ENCODE measurements at regions not wholly inside any gene's neighbourhood (a gene's known extent, or its start where the extent isn't known, plus 50 kb on each side); places are given as distances from the start of the nearest gene placed in this dataset.

DNA sequence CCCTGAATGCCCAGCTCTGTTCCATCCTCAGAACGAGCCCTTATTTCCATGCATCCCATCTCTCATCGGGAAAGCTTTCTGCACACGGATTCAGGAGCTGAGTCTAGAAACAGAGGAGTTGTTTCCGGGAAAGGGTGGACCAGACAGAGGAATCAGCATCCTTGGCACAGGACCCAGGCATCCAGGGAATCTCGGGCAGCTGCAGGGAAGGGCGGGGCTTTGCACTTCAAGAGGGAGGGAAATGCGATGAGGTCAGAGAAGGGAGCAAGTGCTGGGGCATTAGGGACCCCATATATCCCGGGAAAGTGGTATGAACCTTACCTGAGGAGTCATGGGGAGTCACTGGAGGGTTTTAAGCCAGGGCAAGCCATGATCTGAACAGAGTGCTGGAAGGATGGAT is 68.5 kb downstream of the NPTX2 start:
- no peak overlapping the region for H2AFZ ChIP-seq (ENCODE audit: low read depth, low read length)
- no peak overlapping the region for H3K18ac ChIP-seq (ENCODE audit: low read depth in 1 of 2, low read length in 2 of 2)
- H2BK12ac ChIP-seq (ENCODE audit: low read length in 2 of 2): no peak overlapping the region
- no peak overlapping the region for H3K9ac ChIP-seq (ENCODE audit: low read length)
- no peak overlapping the region for H3K4me3 ChIP-seq (ENCODE audit: insufficient read depth in 1 of 2, low read depth in 1 of 2, low read length in 2 of 2)
- no peaks in the 10 kb centered on the region for H3K79me1 ChIP-seq (replicated peaks; ENCODE audit: low read length, poor library complexity, severe bottlenecking)
- no peak overlapping the region for H4K91ac ChIP-seq (ENCODE audit: low read length)
- H3K14ac ChIP-seq (ENCODE audit: low read length in 2 of 2): no peak overlapping the region
- H3K4ac ChIP-seq (ENCODE audit: low read depth in 1 of 2, low read length in 2 of 2): no peak overlapping the region
- no peak overlapping the region for H2BK15ac ChIP-seq (ENCODE audit: low read depth, poor library complexity, severe bottlenecking)
- H3K23ac ChIP-seq (ENCODE audit: low read length in 2 of 2): no peak overlapping the region
- H3K27me3 ChIP-seq (ENCODE audit: control insufficient read depth in 1 of 2, insufficient read depth in 1 of 2, low read length in 2 of 2): no peaks in the 10 kb centered on the region
- H3K27ac ChIP-seq (ENCODE audit: low read length, poor library complexity, severe bottlenecking): no peak overlapping the region
- H2BK5ac ChIP-seq (ENCODE audit: low read depth, low read length, poor library complexity, severe bottlenecking): no peak overlapping the region
- no peak overlapping the region for H2AK5ac ChIP-seq (ENCODE audit: low read length, severe bottlenecking)
- no peak overlapping the region for H3K4me2 ChIP-seq (ENCODE audit: low read length, poor library complexity, severe bottlenecking)
- H3K4me1 ChIP-seq (ENCODE audit: control insufficient read depth, insufficient read depth, low read depth, low read length): no peaks in the 10 kb centered on the region
- no peaks in the 10 kb centered on the region for H3K36me3 ChIP-seq (ENCODE audit: control insufficient read depth in 1 of 2, insufficient read depth in 2 of 2, low read depth in 1 of 2, low read length in 2 of 2)
- no peak overlapping the region for H4K8ac ChIP-seq (ENCODE audit: low read length)
- WGBS: 66% methylated on average over 7 of the region's 8 CpGs
- H3K9me3 ChIP-seq (ENCODE audit: control insufficient read depth, low read length): peaks cover 11% of the 10 kb centered on the region
- H2BK120ac ChIP-seq (ENCODE audit: low read depth, low read length): no peak overlapping the region
- no peak for DNase-seq

DNA sequence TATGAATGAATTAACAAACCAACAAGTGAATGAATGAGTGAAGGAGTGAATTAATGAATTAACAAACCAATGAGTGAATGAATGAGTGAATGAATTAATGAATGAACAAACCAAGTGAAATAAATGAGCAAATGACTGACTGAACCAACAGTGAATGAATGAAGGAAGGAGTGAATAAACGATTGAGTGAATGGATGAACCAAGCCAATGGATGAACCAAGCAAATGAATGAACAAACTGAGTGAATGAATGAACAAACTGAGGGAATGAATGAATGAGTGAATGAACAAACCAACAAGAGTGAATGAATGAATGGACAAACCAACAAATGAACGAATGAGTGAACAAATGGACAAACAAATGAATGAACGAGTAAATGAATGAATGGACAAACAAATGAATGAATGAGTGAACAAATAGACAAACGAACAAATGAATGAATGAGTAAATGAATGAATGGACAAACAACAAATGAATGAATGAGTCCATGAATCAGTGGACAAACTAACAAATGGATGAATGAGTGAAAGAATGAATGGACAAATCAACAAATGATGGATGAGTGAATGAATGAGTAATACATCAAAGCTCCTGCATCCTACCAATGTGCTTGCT is 69.5 kb downstream of the NPTX2 start:
- DNase-seq: no peak
- 51% methylated on average over 4 of the region's 4 CpGs for WGBS
- H3K4ac ChIP-seq (ENCODE audit: low read depth in 1 of 2, low read length in 2 of 2): no peak overlapping the region
- no peak overlapping the region for H3K4me3 ChIP-seq (ENCODE audit: insufficient read depth in 1 of 2, low read depth in 1 of 2, low read length in 2 of 2)
- H2BK5ac ChIP-seq (ENCODE audit: low read depth, low read length, poor library complexity, severe bottlenecking): no peak overlapping the region
- H3K23ac ChIP-seq (ENCODE audit: low read length in 2 of 2): no peak overlapping the region
- no peak overlapping the region for H4K91ac ChIP-seq (ENCODE audit: low read length)
- H2BK120ac ChIP-seq (ENCODE audit: low read depth, low read length): no peak overlapping the region
- H2AFZ ChIP-seq (ENCODE audit: low read depth, low read length): no peak overlapping the region
- no peak overlapping the region for H2BK12ac ChIP-seq (ENCODE audit: low read length in 2 of 2)
- peaks cover 11% of the 10 kb centered on the region for H3K9me3 ChIP-seq (ENCODE audit: control insufficient read depth, low read length)
- no peaks in the 10 kb centered on the region for H3K36me3 ChIP-seq (ENCODE audit: control insufficient read depth in 1 of 2, insufficient read depth in 2 of 2, low read depth in 1 of 2, low read length in 2 of 2)
- no peaks in the 10 kb centered on the region for H3K79me1 ChIP-seq (replicated peaks; ENCODE audit: low read length, poor library complexity, severe bottlenecking)
- no peak overlapping the region for H3K9ac ChIP-seq (ENCODE audit: low read length)
- H2AK5ac ChIP-seq (ENCODE audit: low read length, severe bottlenecking): no peak overlapping the region
- H2BK15ac ChIP-seq (ENCODE audit: low read depth, poor library complexity, severe bottlenecking): no peak overlapping the region
- H3K4me2 ChIP-seq (ENCODE audit: low read length, poor library complexity, severe bottlenecking): no peak overlapping the region
- no peaks in the 10 kb centered on the region for H3K27me3 ChIP-seq (ENCODE audit: control insufficient read depth in 1 of 2, insufficient read depth in 1 of 2, low read length in 2 of 2)
- no peak overlapping the region for H4K8ac ChIP-seq (ENCODE audit: low read length)
- H3K27ac ChIP-seq (ENCODE audit: low read length, poor library complexity, severe bottlenecking): no peak overlapping the region
- no peaks in the 10 kb centered on the region for H3K4me1 ChIP-seq (ENCODE audit: control insufficient read depth, insufficient read depth, low read depth, low read length)
- H3K14ac ChIP-seq (ENCODE audit: low read length in 2 of 2): no peak overlapping the region
- no peak overlapping the region for H3K18ac ChIP-seq (ENCODE audit: low read depth in 1 of 2, low read length in 2 of 2)

DNA sequence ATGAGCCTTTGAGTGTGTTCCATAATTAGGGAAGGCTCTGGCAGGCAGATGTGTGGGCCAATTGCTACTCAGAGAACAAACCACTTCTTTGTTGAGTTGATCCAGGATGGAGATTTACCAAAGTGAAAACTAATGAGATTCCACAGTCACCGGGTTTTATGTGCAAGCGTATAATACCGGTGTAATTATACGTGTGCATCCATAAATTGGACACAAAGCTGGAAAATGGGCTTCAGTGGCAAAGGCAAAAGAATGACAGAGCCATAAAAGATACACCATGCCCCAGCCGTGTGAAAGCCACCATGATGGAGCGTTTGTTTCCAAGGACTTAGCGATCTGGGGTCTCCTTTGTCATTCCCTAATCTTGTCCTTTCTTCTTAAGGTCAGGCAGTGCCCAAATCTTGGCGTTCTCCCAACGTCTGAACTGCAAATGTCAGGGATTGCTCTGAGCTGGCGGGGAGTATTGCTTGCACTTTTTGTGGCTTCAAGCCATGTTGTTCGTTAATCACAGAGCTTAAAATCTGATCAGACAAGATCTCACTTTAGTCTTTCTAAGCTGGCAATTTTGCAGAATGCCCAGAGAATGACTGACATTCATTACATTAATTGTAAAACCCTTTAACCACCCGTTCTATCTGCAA is 70.1 kb downstream of the NPTX2 start:
- Histone ChIP-seq H2BK5ac (ENCODE audit: low read depth, low read length, poor library complexity, severe bottlenecking) (no peak overlapping the region), H3K9ac (ENCODE audit: low read length) (no peak overlapping the region), H4K8ac (ENCODE audit: low read length) (no peak overlapping the region), H2BK12ac (ENCODE audit: low read length in 2 of 2) (no peak overlapping the region), H3K9me3 (ENCODE audit: control insufficient read depth, low read length) (peaks cover 11% of the 10 kb centered on the region), H3K4me1 (ENCODE audit: control insufficient read depth, insufficient read depth, low read depth, low read length) (no peaks in the 10 kb centered on the region), H3K79me1 (replicated peaks; ENCODE audit: low read length, poor library complexity, severe bottlenecking) (no peaks in the 10 kb centered on the region), H3K4me3 (ENCODE audit: insufficient read depth in 1 of 2, low read depth in 1 of 2, low read length in 2 of 2) (no peak overlapping the region), H3K36me3 (ENCODE audit: control insufficient read depth in 1 of 2, insufficient read depth in 2 of 2, low read depth in 1 of 2, low read length in 2 of 2) (no peaks in the 10 kb centered on the region), H3K18ac (ENCODE audit: low read depth in 1 of 2, low read length in 2 of 2) (no peak overlapping the region), H3K23ac (ENCODE audit: low read length in 2 of 2) (no peak overlapping the region), H2AFZ (ENCODE audit: low read depth, low read length) (no peak overlapping the region), H3K4me2 (ENCODE audit: low read length, poor library complexity, severe bottlenecking) (no peak overlapping the region), H3K27me3 (ENCODE audit: control insufficient read depth in 1 of 2, insufficient read depth in 1 of 2, low read length in 2 of 2) (no peaks in the 10 kb centered on the region), H3K27ac (ENCODE audit: low read length, poor library complexity, severe bottlenecking) (no peak overlapping the region), H3K14ac (ENCODE audit: low read length in 2 of 2) (no peak overlapping the region), H2BK15ac (ENCODE audit: low read depth, poor library complexity, severe bottlenecking) (no peak overlapping the region), H3K4ac (ENCODE audit: low read depth in 1 of 2, low read length in 2 of 2) (no peak overlapping the region), H2BK120ac (ENCODE audit: low read depth, low read length) (no peak overlapping the region), H4K91ac (ENCODE audit: low read length) (no peak overlapping the region), H2AK5ac (ENCODE audit: low read length, severe bottlenecking) (no peak overlapping the region)
- DNase-seq: no peak
- 84% methylated on average over 11 of the region's 12 CpGs for WGBS

DNA sequence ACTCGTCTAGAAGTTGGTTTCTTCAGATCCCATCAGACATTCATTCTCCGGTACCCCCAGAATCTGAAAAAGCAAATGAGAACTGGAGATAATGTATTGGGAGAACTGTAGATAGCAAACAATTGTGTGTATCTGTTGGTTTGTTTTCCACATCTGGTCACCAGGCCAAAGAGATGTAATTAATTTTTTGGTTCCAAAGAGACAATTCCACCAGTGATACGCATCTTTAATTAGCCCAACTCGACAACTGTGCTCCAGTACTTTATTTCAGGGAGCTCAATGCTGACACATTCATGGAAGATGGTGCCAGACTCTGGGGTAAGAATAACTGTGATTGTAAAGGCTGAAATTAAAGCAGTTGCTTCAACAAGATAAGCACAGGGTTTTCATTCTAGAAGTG is 74.5 kb downstream of the NPTX2 start:
- no peaks in the 10 kb centered on the region for H3K36me3 ChIP-seq (ENCODE audit: control insufficient read depth in 1 of 2, insufficient read depth in 2 of 2, low read depth in 1 of 2, low read length in 2 of 2)
- H2BK15ac ChIP-seq (ENCODE audit: low read depth, poor library complexity, severe bottlenecking): no peak overlapping the region
- no peak for DNase-seq
- H3K4ac ChIP-seq (ENCODE audit: low read depth in 1 of 2, low read length in 2 of 2): no peak overlapping the region
- H4K8ac ChIP-seq (ENCODE audit: low read length): no peak overlapping the region
- H3K27ac ChIP-seq (ENCODE audit: low read length, poor library complexity, severe bottlenecking): no peak overlapping the region
- H3K23ac ChIP-seq (ENCODE audit: low read length in 2 of 2): no peak overlapping the region
- no peak overlapping the region for H3K14ac ChIP-seq (ENCODE audit: low read length in 2 of 2)
- H3K4me1 ChIP-seq (ENCODE audit: control insufficient read depth, insufficient read depth, low read depth, low read length): no peaks in the 10 kb centered on the region
- no peak overlapping the region for H3K4me2 ChIP-seq (ENCODE audit: low read length, poor library complexity, severe bottlenecking)
- peaks cover 18% of the 10 kb centered on the region for H3K9me3 ChIP-seq (ENCODE audit: control insufficient read depth, low read length)
- no peak overlapping the region for H2AFZ ChIP-seq (ENCODE audit: low read depth, low read length)
- no peak overlapping the region for H2BK5ac ChIP-seq (ENCODE audit: low read depth, low read length, poor library complexity, severe bottlenecking)
- no peak overlapping the region for H4K91ac ChIP-seq (ENCODE audit: low read length)
- H3K27me3 ChIP-seq (ENCODE audit: control insufficient read depth in 1 of 2, insufficient read depth in 1 of 2, low read length in 2 of 2): no peaks in the 10 kb centered on the region
- no peak overlapping the region for H3K18ac ChIP-seq (ENCODE audit: low read depth in 1 of 2, low read length in 2 of 2)
- WGBS: 83% methylated on average over 4 of the region's 4 CpGs
- H3K9ac ChIP-seq (ENCODE audit: low read length): no peak overlapping the region
- H2AK5ac ChIP-seq (ENCODE audit: low read length, severe bottlenecking): no peak overlapping the region
- no peak overlapping the region for H2BK120ac ChIP-seq (ENCODE audit: low read depth, low read length)
- H3K79me1 ChIP-seq (replicated peaks; ENCODE audit: low read length, poor library complexity, severe bottlenecking): no peaks in the 10 kb centered on the region
- H3K4me3 ChIP-seq (ENCODE audit: insufficient read depth in 1 of 2, low read depth in 1 of 2, low read length in 2 of 2): no peak overlapping the region
- H2BK12ac ChIP-seq (ENCODE audit: low read length in 2 of 2): no peak overlapping the region

All from mesenchymal stem cell (in vitro differentiated cells and primary cell).